ENCODE measurements at regions not wholly inside any gene's neighbourhood (a gene's known extent, or its start where the extent isn't known, plus 50 kb on each side); places are given as distances from the start of the nearest gene placed in this dataset.

GRCh38 chr10:43821103-43821502 is 172.4 kb upstream of the ZNF32 start:
- peaks cover 14 to 79% (median 66%) of the 10 kb centered on the region in 9 donors for H3K4me1 ChIP-seq
- H3K27ac ChIP-seq = peak overlapping the region in 6 of 10 donors; percentile 5 to 96 (median 64)
- H3K4me3 ChIP-seq = no peak overlapping the region
- WGBS, 2 donors = 88 to 91% methylated on average over 2 of the region's 2 CpGs
- H3K9me3 ChIP-seq = no peaks in the 10 kb centered on the region
- no peaks in the 10 kb centered on the region for H3K27me3 ChIP-seq
- no peak for TF ChIP-seq CTCF (IDR thresholded peaks at IDR 0.05)
- ATAC-seq (no peak), DNase-seq (no peak)
- intact Hi-C loops (cut with DNase I) = loop anchor here in 2 of 10 donors (5.0 to 10.0 kb wide), 2 partner anchors 129 to 564 kb away; partner anchors contain the start of gene CXCL12 (in 1 of the 2)
- no peaks in the 10 kb centered on the region for H3K36me3 ChIP-seq

- Histone ChIP-seq H3K9me3 (no peaks in the 10 kb centered on the region), H3K27ac (peak overlapping the region in 6 of 10 donors; percentile 5 to 96 (median 28)), H3K27me3 (no peaks in the 10 kb centered on the region), H3K36me3 (no peaks in the 10 kb centered on the region), H3K4me3 (no peak overlapping the region), H3K4me1 (peaks cover 14 to 80% (median 69%) of the 10 kb centered on the region in 9 donors)
- WGBS, 2 donors = 58 to 60% methylated on average over 3 of the region's 3 CpGs
- intact Hi-C loops (cut with DNase I) = loop anchor here in 2 of 10 donors (5.0 to 10.0 kb wide), 2 partner anchors 128 to 564 kb away; partner anchors contain the start of gene CXCL12 (in 1 of the 2)
- no peak for ATAC-seq
- no peak for DNase-seq
- no peak for TF ChIP-seq CTCF (IDR thresholded peaks at IDR 0.05)
Measured at GRCh38 chr10:43820663-43821062, 172.0 kb upstream of the ZNF32 start.

GRCh38 chr10:43819464-43820230 is 171.0 kb upstream of the ZNF32 start:
- no peak for ATAC-seq
- H3K4me3 ChIP-seq = no peak overlapping the region
- H3K27ac ChIP-seq = peak overlapping the region in 3 of 10 donors; percentile 20 to 96 (median 27)
- H3K27me3 ChIP-seq = no peaks in the 10 kb centered on the region
- peaks cover 8 to 80% (median 66%) of the 10 kb centered on the region in 9 donors for H3K4me1 ChIP-seq
- no peak for DNase-seq
- TF ChIP-seq CTCF (IDR thresholded peaks at IDR 0.05) = no peak
- WGBS, 2 donors = 93 to 95% methylated on average over 22 of the region's 22 CpGs
- H3K36me3 ChIP-seq = no peaks in the 10 kb centered on the region
- no peaks in the 10 kb centered on the region for H3K9me3 ChIP-seq
- intact Hi-C loops (cut with DNase I) = loop anchor here in 2 of 10 donors (5.0 to 10.0 kb wide), 2 partner anchors 127 to 565 kb away; partner anchors contain the start of gene CXCL12 (in 1 of the 2)

- 82 to 90% methylated on average over 4 of the region's 4 CpGs for WGBS, 2 donors
- Histone ChIP-seq H3K4me1 (peaks cover 3 to 75% (median 56%) of the 10 kb centered on the region in 9 donors), H3K9me3 (no peaks in the 10 kb centered on the region)
Measured at GRCh38 chr10:43818687-43819086, 170.0 kb upstream of the ZNF32 start.

More at GRCh38 chr10:43818687-43819086, 170.0 kb upstream of the ZNF32 start:
- Histone ChIP-seq H3K4me3 (no peak overlapping the region), H3K27me3 (no peaks in the 10 kb centered on the region), H3K27ac (peak overlapping the region in 2 of 10 donors; percentile 20 to 42), H3K36me3 (no peaks in the 10 kb centered on the region)
- no peak for ATAC-seq
- TF ChIP-seq CTCF (IDR thresholded peaks at IDR 0.05) = no peak
- intact Hi-C loops (cut with DNase I) = no loop called here
- no peak for DNase-seq

Measured in heart right ventricle (tissue), 16 donors.